WTC11 (cell line): ENCODE measurements at regions not wholly inside any gene's neighbourhood (a gene's known extent, or its start where the extent isn't known, plus 50 kb on each side); places are given as distances from the start of the nearest gene placed in this dataset.

ENCODE experiments used
- ATAC-seq: fragments of 200-7000 bp; cut with Tn5 transposase; 2 replicates; pipeline ENCODE4 v1.10.0; 2021; ENCODE audit warnings: mild to moderate bottlenecking, moderate library complexity
- CTCF ChIA-PET: fragments of 300-600 bp; sonication (Branson Sonifier 250); formaldehyde crosslinking; loops from one replicate; lab custom pipeline; 2021; ENCODE audit warnings: antibody characterized with exemption; lab: Charles Lee
- POLR2A ChIA-PET: fragments of 350-600 bp; sonication (Branson Sonifier 250); formaldehyde crosslinking; loops from one replicate; lab custom pipeline; 2021; ENCODE audit warnings: antibody characterized with exemption; lab: Charles Lee
- DNase-seq: peaks from one replicate; pipeline ENCODE4 v3.0.0; 2021; ENCODE audit warnings: low spot score
- H3K27ac Mint-ChIP-seq: 2 replicates; pipeline ENCODE4 v1.8.0; 2021; ENCODE audit warnings: mixed read lengths
- H3K27me3 Mint-ChIP-seq: 2 replicates; pipeline ENCODE4 v1.8.0; 2021; ENCODE audit warnings: low read depth, mild to moderate bottlenecking, moderate library complexity, mixed read lengths
- H3K36me3 Mint-ChIP-seq: 2 replicates; pipeline ENCODE4 v1.8.0; 2021; ENCODE audit warnings: mixed read lengths
- H3K4me1 Mint-ChIP-seq: 2 replicates; pipeline ENCODE4 v1.8.0; 2022; ENCODE audit warnings: mixed read lengths
- H3K4me3 Mint-ChIP-seq: 2 replicates; pipeline ENCODE4 v1.8.0; 2021; ENCODE audit warnings: mild to moderate bottlenecking, moderate library complexity, mixed read lengths
- H3K9me3 Mint-ChIP-seq: 2 replicates; pipeline ENCODE4 v1.8.0; 2021; ENCODE audit warnings: mixed read lengths
- CBFB ChIP-seq: sonication (generic); formaldehyde crosslinking; IDR thresholded peaks from 2 replicates; pipeline ENCODE4 v1.8.1; 2022; ENCODE audit warnings: mild to moderate bottlenecking, low read depth, missing genetic modification reagents
- CREB1 ChIP-seq: sonication (generic); formaldehyde crosslinking; IDR thresholded peaks from 2 replicates; pipeline ENCODE4 v1.8.0; 2023; ENCODE audit warnings: mild to moderate bottlenecking, missing genetic modification reagents
- CREM ChIP-seq: sonication (generic); formaldehyde crosslinking; IDR thresholded peaks from 2 replicates; pipeline ENCODE4 v1.8.1; 2022; ENCODE audit warnings: mild to moderate bottlenecking, missing genetic modification reagents, moderate library complexity
- ELF4 ChIP-seq: sonication (generic); formaldehyde crosslinking; IDR thresholded peaks from 2 replicates; pipeline ENCODE4 v1.8.1; 2022; ENCODE audit warnings: low read depth, mild to moderate bottlenecking, moderate library complexity, missing genetic modification reagents
- ESRRA ChIP-seq: sonication (generic); formaldehyde crosslinking; IDR thresholded peaks from 2 replicates; pipeline ENCODE4 v1.8.1; 2022; ENCODE audit warnings: mild to moderate bottlenecking, missing genetic modification reagents, borderline replicate concordance
- ETV6 ChIP-seq: sonication (generic); formaldehyde crosslinking; IDR thresholded peaks from 2 replicates; pipeline ENCODE4 v1.8.1; 2022; ENCODE audit warnings: mild to moderate bottlenecking, missing genetic modification reagents
- GTF2I ChIP-seq: fragments of 250-450 bp; sonication (Bioruptor Pico); conservative IDR thresholded peaks from 2 replicates; pipeline ENCODE4 v1.4.0; 2021; ENCODE audit warnings: mild to moderate bottlenecking
- JAZF1 ChIP-seq: fragments of 250-450 bp; sonication (Bioruptor Pico); IDR thresholded peaks from 2 replicates; pipeline ENCODE4 v1.9.0; 2021; ENCODE audit warnings: moderate library complexity, mild to moderate bottlenecking, inconsistent platforms
- NFE2L1 ChIP-seq: sonication (generic); formaldehyde crosslinking; IDR thresholded peaks from 2 replicates; pipeline ENCODE4 v1.8.1; 2023; ENCODE audit warnings: missing genetic modification reagents
- NFYB ChIP-seq: sonication (generic); formaldehyde crosslinking; conservative IDR thresholded peaks from 2 replicates; pipeline ENCODE4 v1.8.0; 2022; ENCODE audit warnings: low read depth, missing genetic modification reagents
- RORB ChIP-seq: fragments of 250-450 bp; sonication (Bioruptor Pico); IDR thresholded peaks from 2 replicates; pipeline ENCODE4 v1.9.0; 2021; ENCODE audit warnings: mild to moderate bottlenecking
- SOX15 ChIP-seq: fragments of 250-450 bp; sonication (Bioruptor Pico); IDR thresholded peaks from 2 replicates; pipeline ENCODE4 v1.9.0; 2021; ENCODE audit warnings: mild to moderate bottlenecking
- SP1 ChIP-seq: sonication (generic); formaldehyde crosslinking; conservative IDR thresholded peaks from 2 replicates; pipeline ENCODE4 v1.8.1; 2022; ENCODE audit warnings: missing genetic modification reagents
- TCF7 ChIP-seq: sonication (generic); formaldehyde crosslinking; IDR thresholded peaks from 2 replicates; pipeline ENCODE4 v1.8.0; 2022; ENCODE audit warnings: mild to moderate bottlenecking, low read depth, missing genetic modification reagents, moderate library complexity
- ZNF219 ChIP-seq: sonication (generic); formaldehyde crosslinking; IDR thresholded peaks from 2 replicates; pipeline ENCODE4 v1.8.0; 2023; ENCODE audit warnings: missing genetic modification reagents, mild to moderate bottlenecking, borderline replicate concordance
- ZNF317 ChIP-seq: sonication (generic); formaldehyde crosslinking; IDR thresholded peaks from 2 replicates; pipeline ENCODE4 v1.8.1; 2023; ENCODE audit warnings: low read depth, mild to moderate bottlenecking, moderate library complexity, missing genetic modification reagents, borderline replicate concordance
- ZNF423 ChIP-seq: fragments of 250-450 bp; sonication (Bioruptor Pico); IDR thresholded peaks from 2 replicates; pipeline ENCODE4 v2.1.2; 2022; ENCODE audit warnings: mild to moderate bottlenecking, moderate library complexity
- ZNF671 ChIP-seq: fragments of 250-450 bp; sonication (Bioruptor Pico); IDR thresholded peaks from 2 replicates; pipeline ENCODE4 v1.8.0; 2021; ENCODE audit warnings: mild to moderate bottlenecking
- TF ChIP-seq, protein P1 (sequence below): fragments of 250-450 bp; sonication (Bioruptor Pico); IDR thresholded peaks from 2 replicates; pipeline ENCODE4 v1.9.0; 2021; ENCODE audit warnings: mild to moderate bottlenecking
- TF ChIP-seq, protein P2 (sequence below): sonication (generic); formaldehyde crosslinking; IDR thresholded peaks from 2 replicates; pipeline ENCODE4 v1.8.1; 2023; ENCODE audit warnings: mild to moderate bottlenecking, missing genetic modification reagents
- TF ChIP-seq, protein P3 (sequence below): sonication (generic); formaldehyde crosslinking; IDR thresholded peaks from 2 replicates; pipeline ENCODE4 v1.8.0; 2022; ENCODE audit warnings: mild to moderate bottlenecking, missing genetic modification reagents
- TF ChIP-seq, protein P4 (sequence below): sonication (generic); formaldehyde crosslinking; IDR thresholded peaks from 2 replicates; pipeline ENCODE4 v1.8.1; 2022; ENCODE audit warnings: missing genetic modification reagents, borderline replicate concordance
- TF ChIP-seq, protein P5 (sequence below): sonication (generic); formaldehyde crosslinking; IDR thresholded peaks from 2 replicates; pipeline ENCODE4 v1.8.1; 2023; ENCODE audit warnings: mild to moderate bottlenecking, missing genetic modification reagents, moderate library complexity

DNA sequence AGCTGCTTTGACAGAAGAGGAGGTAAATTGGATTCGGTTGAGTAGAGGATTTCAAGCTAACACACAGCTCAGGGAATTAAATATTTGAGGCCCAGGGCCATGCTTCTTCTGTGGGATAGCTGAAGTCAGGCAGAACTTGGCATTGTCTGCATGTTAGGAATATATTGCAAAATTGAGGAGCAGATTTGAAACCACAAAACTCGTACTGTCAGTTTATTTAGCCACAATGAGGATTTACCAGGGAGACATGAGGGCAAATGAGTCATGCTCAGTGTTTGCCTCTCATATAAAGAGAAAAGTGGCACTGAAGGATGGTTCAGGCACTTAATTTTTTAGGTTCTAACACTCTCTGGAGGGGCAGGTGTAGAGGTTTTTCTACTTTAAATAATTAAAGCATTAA lies 83.0 kb upstream of the PRLR start (continued):
- TF ChIP-seq, protein P1, sequence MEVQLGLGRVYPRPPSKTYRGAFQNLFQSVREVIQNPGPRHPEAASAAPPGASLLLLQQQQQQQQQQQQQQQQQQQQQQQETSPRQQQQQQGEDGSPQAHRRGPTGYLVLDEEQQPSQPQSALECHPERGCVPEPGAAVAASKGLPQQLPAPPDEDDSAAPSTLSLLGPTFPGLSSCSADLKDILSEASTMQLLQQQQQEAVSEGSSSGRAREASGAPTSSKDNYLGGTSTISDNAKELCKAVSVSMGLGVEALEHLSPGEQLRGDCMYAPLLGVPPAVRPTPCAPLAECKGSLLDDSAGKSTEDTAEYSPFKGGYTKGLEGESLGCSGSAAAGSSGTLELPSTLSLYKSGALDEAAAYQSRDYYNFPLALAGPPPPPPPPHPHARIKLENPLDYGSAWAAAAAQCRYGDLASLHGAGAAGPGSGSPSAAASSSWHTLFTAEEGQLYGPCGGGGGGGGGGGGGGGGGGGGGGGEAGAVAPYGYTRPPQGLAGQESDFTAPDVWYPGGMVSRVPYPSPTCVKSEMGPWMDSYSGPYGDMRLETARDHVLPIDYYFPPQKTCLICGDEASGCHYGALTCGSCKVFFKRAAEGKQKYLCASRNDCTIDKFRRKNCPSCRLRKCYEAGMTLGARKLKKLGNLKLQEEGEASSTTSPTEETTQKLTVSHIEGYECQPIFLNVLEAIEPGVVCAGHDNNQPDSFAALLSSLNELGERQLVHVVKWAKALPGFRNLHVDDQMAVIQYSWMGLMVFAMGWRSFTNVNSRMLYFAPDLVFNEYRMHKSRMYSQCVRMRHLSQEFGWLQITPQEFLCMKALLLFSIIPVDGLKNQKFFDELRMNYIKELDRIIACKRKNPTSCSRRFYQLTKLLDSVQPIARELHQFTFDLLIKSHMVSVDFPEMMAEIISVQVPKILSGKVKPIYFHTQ: no peak
- TF ChIP-seq NFE2L1 (CRISPR knock-in tag) (no peak), ZNF219 (CRISPR knock-in tag) (no peak), CREM (CRISPR knock-in tag) (no peak)
- TF ChIP-seq, protein P2, sequence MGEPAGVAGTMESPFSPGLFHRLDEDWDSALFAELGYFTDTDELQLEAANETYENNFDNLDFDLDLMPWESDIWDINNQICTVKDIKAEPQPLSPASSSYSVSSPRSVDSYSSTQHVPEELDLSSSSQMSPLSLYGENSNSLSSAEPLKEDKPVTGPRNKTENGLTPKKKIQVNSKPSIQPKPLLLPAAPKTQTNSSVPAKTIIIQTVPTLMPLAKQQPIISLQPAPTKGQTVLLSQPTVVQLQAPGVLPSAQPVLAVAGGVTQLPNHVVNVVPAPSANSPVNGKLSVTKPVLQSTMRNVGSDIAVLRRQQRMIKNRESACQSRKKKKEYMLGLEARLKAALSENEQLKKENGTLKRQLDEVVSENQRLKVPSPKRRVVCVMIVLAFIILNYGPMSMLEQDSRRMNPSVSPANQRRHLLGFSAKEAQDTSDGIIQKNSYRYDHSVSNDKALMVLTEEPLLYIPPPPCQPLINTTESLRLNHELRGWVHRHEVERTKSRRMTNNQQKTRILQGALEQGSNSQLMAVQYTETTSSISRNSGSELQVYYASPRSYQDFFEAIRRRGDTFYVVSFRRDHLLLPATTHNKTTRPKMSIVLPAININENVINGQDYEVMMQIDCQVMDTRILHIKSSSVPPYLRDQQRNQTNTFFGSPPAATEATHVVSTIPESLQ (CRISPR knock-in tag): no peak
- TF ChIP-seq, all 79 proteins: peak for 0

DNA sequence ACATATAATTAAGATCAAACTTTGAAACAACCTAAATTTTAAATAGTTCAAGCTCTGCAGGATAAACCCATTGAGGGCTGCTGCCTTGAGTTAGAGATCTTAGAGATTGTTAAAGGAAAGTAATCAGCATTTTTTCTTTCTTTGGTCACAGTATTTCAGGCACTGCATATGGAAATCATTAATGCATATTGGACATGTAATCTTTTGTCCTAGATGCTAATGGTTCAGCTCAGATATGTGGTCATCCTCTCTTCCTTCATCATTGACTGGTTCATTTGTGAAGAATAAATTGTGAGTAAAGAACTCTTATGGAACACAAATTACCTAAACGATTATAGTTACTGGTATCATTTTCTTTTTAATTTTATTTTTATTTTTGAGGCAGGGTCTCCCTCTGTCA lies 82.0 kb upstream of the PRLR start:
- no peak for ATAC-seq
- DNase-seq: no peak
- TF ChIP-seq RORB (CRISPR knock-in tag) (no peak), SP1 (CRISPR knock-in tag) (no peak), ZNF423 (CRISPR knock-in tag) (no peak), SOX15 (CRISPR knock-in tag) (no peak), ELF4 (CRISPR knock-in tag) (no peak), TCF7 (CRISPR knock-in tag) (no peak), JAZF1 (CRISPR knock-in tag) (no peak), GTF2I (CRISPR knock-in tag) (no peak), ZNF671 (no peak), ESRRA (CRISPR knock-in tag) (no peak), ZNF317 (CRISPR knock-in tag) (no peak), NFE2L1 (CRISPR knock-in tag) (no peak), NFYB (CRISPR knock-in tag) (no peak), ETV6 (CRISPR knock-in tag) (no peak), CREB1 (CRISPR knock-in tag) (no peak), CBFB (CRISPR knock-in tag) (no peak)
- TF ChIP-seq, protein P3, sequence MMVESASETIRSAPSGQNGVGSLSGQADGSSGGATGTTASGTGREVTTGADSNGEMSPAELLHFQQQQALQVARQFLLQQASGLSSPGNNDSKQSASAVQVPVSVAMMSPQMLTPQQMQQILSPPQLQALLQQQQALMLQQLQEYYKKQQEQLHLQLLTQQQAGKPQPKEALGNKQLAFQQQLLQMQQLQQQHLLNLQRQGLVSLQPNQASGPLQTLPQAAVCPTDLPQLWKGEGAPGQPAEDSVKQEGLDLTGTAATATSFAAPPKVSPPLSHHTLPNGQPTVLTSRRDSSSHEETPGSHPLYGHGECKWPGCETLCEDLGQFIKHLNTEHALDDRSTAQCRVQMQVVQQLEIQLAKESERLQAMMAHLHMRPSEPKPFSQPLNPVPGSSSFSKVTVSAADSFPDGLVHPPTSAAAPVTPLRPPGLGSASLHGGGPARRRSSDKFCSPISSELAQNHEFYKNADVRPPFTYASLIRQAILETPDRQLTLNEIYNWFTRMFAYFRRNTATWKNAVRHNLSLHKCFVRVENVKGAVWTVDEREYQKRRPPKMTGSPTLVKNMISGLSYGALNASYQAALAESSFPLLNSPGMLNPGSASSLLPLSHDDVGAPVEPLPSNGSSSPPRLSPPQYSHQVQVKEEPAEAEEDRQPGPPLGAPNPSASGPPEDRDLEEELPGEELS (CRISPR knock-in tag): no peak
- TF ChIP-seq, protein P4, sequence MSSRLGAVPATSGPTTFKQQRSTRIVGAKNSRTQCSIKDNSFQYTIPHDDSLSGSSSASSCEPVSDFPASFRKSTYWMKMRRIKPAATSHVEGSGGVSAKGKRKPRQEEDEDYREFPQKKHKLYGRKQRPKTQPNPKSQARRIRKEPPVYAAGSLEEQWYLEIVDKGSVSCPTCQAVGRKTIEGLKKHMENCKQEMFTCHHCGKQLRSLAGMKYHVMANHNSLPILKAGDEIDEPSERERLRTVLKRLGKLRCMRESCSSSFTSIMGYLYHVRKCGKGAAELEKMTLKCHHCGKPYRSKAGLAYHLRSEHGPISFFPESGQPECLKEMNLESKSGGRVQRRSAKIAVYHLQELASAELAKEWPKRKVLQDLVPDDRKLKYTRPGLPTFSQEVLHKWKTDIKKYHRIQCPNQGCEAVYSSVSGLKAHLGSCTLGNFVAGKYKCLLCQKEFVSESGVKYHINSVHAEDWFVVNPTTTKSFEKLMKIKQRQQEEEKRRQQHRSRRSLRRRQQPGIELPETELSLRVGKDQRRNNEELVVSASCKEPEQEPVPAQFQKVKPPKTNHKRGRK: no peak
- TF ChIP-seq, protein P2 (CRISPR knock-in tag): no peak
- TF ChIP-seq, protein P5, sequence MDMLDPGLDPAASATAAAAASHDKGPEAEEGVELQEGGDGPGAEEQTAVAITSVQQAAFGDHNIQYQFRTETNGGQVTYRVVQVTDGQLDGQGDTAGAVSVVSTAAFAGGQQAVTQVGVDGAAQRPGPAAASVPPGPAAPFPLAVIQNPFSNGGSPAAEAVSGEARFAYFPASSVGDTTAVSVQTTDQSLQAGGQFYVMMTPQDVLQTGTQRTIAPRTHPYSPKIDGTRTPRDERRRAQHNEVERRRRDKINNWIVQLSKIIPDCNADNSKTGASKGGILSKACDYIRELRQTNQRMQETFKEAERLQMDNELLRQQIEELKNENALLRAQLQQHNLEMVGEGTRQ (CRISPR knock-in tag): no peak
- POLR2A ChIA-PET: interaction anchor here (0.6 kb wide), 1 partner anchor 9 kb away, joined by 3 read pairs; no protein-coding TSS in a partner anchor
- Mint-ChIP-seq H3K27me3 (no peaks in the 10 kb centered on the region), H3K4me3 (no peak overlapping the region), H3K36me3 (no peaks in the 10 kb centered on the region), H3K4me1 (peaks cover 10% of the 10 kb centered on the region), H3K9me3 (peaks cover 4% of the 10 kb centered on the region; the same call in 1 of the 2 replicates), H3K27ac (no peak overlapping the region)
- CTCF ChIA-PET: no interaction called here
